Left ventricle myocardium inferior (tissue), 1 donor: ENCODE measurements at regions not wholly inside any gene's neighbourhood (a gene's known extent, or its start where the extent isn't known, plus 50 kb on each side); places are given as distances from the start of the nearest gene placed in this dataset.

ENCODE experiments used
- DNase-seq: peaks from one replicate; pipeline ENCODE4 v3.0.0-alpha.2; 2020
- H3K27ac ChIP-seq: fragments of 200-600 bp; replicated peaks from 2 replicates; pipeline ENCODE4 v1.8.0; 2021
- H3K27me3 ChIP-seq: fragments of 200-600 bp; 2 replicates; pipeline ENCODE4 v1.8.0; 2021; ENCODE audit warnings: low read depth
- H3K36me3 ChIP-seq: fragments of 200-600 bp; 2 replicates; pipeline ENCODE4 v1.8.0; 2021
- H3K4me1 ChIP-seq: fragments of 200-600 bp; 2 replicates; pipeline ENCODE4 v1.8.0; 2021
- H3K4me3 ChIP-seq: fragments of 200-600 bp; 2 replicates; pipeline ENCODE4 v1.8.0; 2021; ENCODE audit warnings: mild to moderate bottlenecking, moderate library complexity
- H3K9me3 ChIP-seq: fragments of 200-600 bp; replicated peaks from 2 replicates; pipeline ENCODE4 v1.8.0; 2021
- intact Hi-C: fragments of 100-400 bp; cut with micrococcal nuclease; formaldehyde crosslinking; loops from one replicate; pipeline ENCODE4 v1.11.0; 2022
- TF ChIP-seq, protein P1 (sequence below): fragments of 200-600 bp; IDR thresholded peaks from 2 replicates; pipeline ENCODE4 v1.8.0; 2021; ENCODE audit warnings: antibody characterized with exemption, mild to moderate bottlenecking, borderline replicate concordance
- donor health status: DM: no; HTN: yes; CAD: no; lungs with severe emphysema.

GRCh38 chr18:40366521-40366920, 1588.5 kb upstream of the PIK3C3 start:
- no peak overlapping the region for H3K27ac ChIP-seq
- H3K9me3 ChIP-seq, result no peaks in the 10 kb centered on the region
- intact Hi-C loops, result no loop called here
- H3K4me3 ChIP-seq, result no peak overlapping the region
- no peak for DNase-seq
- no peaks in the 10 kb centered on the region for H3K27me3 ChIP-seq
- TF ChIP-seq, protein P1, sequence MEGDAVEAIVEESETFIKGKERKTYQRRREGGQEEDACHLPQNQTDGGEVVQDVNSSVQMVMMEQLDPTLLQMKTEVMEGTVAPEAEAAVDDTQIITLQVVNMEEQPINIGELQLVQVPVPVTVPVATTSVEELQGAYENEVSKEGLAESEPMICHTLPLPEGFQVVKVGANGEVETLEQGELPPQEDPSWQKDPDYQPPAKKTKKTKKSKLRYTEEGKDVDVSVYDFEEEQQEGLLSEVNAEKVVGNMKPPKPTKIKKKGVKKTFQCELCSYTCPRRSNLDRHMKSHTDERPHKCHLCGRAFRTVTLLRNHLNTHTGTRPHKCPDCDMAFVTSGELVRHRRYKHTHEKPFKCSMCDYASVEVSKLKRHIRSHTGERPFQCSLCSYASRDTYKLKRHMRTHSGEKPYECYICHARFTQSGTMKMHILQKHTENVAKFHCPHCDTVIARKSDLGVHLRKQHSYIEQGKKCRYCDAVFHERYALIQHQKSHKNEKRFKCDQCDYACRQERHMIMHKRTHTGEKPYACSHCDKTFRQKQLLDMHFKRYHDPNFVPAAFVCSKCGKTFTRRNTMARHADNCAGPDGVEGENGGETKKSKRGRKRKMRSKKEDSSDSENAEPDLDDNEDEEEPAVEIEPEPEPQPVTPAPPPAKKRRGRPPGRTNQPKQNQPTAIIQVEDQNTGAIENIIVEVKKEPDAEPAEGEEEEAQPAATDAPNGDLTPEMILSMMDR, result no peak
- H3K36me3 ChIP-seq, result no peaks in the 10 kb centered on the region
- H3K4me1 ChIP-seq, result no peaks in the 10 kb centered on the region

DNA sequence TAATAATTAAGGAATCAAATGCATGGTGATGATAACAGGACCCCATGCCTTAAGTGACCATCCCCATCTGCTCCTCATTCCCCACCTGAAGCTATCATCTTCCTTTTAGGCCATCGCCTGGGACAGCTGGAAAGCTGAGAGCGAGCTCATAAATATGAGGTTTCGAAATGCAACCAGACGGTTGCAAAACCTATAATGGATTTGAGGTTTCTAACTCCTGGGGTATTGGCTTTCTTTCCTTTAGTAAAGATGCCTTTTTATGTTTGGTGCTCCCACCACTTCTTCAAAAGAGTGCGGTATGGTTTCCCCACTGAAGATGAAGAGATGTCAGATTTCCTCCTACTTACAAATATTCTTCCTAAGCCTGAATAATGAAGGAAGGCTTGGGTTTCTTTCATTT, 1589.5 kb upstream of the PIK3C3 start:
- TF ChIP-seq, protein P1, result no peak
- no peaks in the 10 kb centered on the region for H3K36me3 ChIP-seq
- no peaks in the 10 kb centered on the region for H3K4me1 ChIP-seq
- H3K4me3 ChIP-seq, result no peak overlapping the region
- no peaks in the 10 kb centered on the region for H3K9me3 ChIP-seq
- H3K27me3 ChIP-seq, result no peaks in the 10 kb centered on the region
- no peak for DNase-seq
- intact Hi-C loops, result no loop called here
- no peak overlapping the region for H3K27ac ChIP-seq

DNA sequence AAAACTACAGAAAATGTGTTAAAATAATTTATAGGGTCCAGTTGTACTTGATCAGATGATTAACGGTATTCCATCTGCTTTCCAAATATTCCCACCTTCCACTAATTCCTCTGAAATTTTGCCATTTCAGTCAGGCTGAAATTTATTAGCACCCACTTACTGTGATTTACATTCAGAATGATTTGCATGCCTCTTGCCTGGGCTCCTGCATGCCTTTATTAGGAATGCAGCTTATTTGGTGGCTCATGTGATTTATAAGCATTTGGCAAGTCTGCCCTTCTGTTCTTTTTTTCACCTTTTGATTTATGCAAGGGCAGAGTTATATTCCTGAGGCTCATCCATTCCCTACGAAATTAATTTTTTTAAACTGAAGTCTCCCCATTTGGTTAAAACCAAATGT, 1594.5 kb upstream of the PIK3C3 start:
- H3K4me3 ChIP-seq, result no peak overlapping the region

DNA sequence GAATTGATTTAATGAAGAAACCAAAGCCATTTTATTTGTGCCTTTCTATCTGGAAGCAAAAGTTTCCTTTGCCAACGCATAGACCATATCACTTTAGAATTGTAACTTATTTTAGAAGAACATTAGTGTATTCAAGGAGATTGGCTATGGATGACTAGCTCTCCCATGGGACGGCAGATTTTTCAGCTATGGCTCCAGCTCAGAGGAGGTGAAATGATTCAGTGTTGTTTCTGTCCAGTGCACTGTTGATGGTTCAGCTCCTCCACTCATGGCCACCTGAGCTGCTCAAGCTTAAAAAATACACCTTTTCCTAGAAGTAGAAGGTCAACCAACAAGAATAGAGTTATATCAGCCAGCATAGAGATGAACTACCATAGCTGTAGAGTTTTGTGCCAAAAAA, 1597.5 kb upstream of the PIK3C3 start:
- no peaks in the 10 kb centered on the region for H3K36me3 ChIP-seq

More for the DNA sequence above, 1594.5 kb upstream of the PIK3C3 start:
- H3K27ac ChIP-seq, result no peak overlapping the region
- H3K27me3 ChIP-seq, result no peaks in the 10 kb centered on the region
- no peak for DNase-seq
- TF ChIP-seq, protein P1, result no peak
- intact Hi-C loops, result no loop called here
- no peaks in the 10 kb centered on the region for H3K36me3 ChIP-seq
- H3K4me1 ChIP-seq, result no peaks in the 10 kb centered on the region
- H3K9me3 ChIP-seq, result no peaks in the 10 kb centered on the region

GRCh38 chr18:40356168-40356567, 1598.9 kb upstream of the PIK3C3 start:
- Histone ChIP-seq H3K27ac (no peak overlapping the region), H3K4me1 (no peaks in the 10 kb centered on the region), H3K4me3 (no peak overlapping the region), H3K9me3 (no peaks in the 10 kb centered on the region), H3K27me3 (no peaks in the 10 kb centered on the region), H3K36me3 (no peaks in the 10 kb centered on the region)
- DNase-seq, result no peak
- TF ChIP-seq, protein P1, result no peak
- intact Hi-C loops, result no loop called here

More for the DNA sequence above, 1597.5 kb upstream of the PIK3C3 start:
- H3K9me3 ChIP-seq, result no peaks in the 10 kb centered on the region
- TF ChIP-seq, protein P1, result no peak
- no peaks in the 10 kb centered on the region for H3K4me1 ChIP-seq
- no peak overlapping the region for H3K27ac ChIP-seq
- intact Hi-C loops, result no loop called here
- H3K4me3 ChIP-seq, result no peak overlapping the region
- H3K27me3 ChIP-seq, result no peaks in the 10 kb centered on the region
- DNase-seq, result no peak

- no peak for DNase-seq
- Histone ChIP-seq H3K36me3 (no peaks in the 10 kb centered on the region), H3K4me1 (no peaks in the 10 kb centered on the region), H3K9me3 (no peaks in the 10 kb centered on the region), H3K27me3 (no peaks in the 10 kb centered on the region), H3K27ac (no peak overlapping the region), H3K4me3 (no peak overlapping the region)
- intact Hi-C loops, result no loop called here
- TF ChIP-seq, protein P1, result no peak
Measured at GRCh38 chr18:40355726-40356125, 1599.3 kb upstream of the PIK3C3 start.
